ENCODE measurements at regions not wholly inside any gene's neighbourhood (a gene's known extent, or its start where the extent isn't known, plus 50 kb on each side); places are given as distances from the start of the nearest gene placed in this dataset.

DNA sequence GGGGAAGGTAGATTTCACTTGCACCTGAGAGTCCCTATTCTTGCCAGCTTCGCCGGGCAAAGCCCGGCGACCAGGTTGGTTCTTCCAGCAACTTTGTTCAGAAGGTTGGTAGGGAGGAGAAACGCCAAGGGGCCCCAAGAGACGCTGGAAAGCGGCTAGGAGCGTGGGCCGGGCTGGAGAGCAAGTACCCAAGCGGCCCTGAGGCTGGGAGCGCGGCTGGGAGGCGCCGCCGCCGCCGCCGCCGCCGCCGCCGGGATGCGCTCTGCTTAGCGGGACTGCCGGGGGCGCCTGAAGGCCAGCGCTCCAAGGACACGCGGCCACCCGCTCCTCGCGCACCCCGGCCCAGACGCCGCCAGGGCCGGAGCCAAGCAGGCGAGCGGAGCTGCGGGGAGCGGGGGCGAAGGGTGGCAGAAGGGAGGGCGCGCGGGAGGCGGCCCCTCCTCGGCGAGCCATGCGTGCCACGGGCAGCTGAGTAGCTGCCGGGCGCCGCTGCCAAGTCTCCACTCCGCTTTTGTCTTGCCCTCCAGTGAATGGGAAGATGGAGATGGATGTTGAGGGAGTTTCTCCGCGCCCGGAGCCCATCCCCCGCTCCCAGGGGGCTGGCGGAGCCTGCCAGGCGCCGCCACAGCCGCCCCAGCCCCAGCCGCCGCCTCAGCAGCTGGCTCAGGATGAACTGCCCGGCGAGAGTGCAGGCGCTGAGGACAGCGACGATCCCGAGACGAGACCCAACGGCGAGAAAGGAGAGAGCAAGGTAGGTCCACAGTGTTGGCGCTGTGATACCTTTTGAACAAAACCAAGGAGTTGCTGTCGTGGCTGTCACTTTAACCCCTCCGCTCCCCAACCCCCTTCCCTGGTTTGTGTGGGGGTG, 227.4 kb upstream of the AZI2 start:
- Mint-ChIP-seq H3K4me3 (no peak overlapping the region), H3K4me1 (peaks cover 2 to 6% (median 3%) of the 10 kb centered on the region in 3 donors), H3K9me3 (peaks cover 0 to 3% (median 0%) of the 10 kb centered on the region in 3 donors), H3K27me3 (peaks cover 35% of the 10 kb centered on the region), H3K36me3 (no peaks in the 10 kb centered on the region), H3K27ac (no peak overlapping the region)

DNA sequence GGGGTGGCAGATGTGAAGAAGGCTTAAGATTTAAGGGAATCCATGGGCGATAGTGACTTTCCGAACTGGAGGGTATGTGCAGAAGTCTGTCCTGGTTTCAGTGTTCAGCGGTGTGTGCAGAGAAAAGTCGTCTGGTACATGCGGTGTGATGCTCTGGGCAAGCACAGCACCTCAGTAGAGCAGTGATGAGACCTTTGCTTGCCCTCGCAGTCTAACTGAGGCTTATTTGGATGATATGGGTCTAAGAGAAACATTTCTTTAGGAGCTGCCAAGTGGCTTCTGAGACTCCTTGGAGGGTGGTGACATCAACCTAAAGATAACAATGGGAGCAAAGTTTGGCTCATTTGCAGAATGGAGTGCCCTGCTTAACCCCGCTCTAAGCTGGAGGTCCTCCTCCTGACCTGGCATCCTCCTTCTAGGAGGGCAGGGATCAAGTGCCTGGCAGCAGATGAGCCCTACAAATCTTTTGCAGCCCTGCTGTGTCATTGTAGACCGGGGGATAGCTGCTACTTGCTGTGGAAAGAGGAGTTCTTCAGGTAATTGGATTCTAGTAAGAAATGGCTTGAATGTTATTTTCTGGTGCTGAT, 228.1 kb upstream of the AZI2 start:
- no peaks in the 10 kb centered on the region for H3K36me3 Mint-ChIP-seq
- peaks cover 0 to 3% (median under 1%) of the 10 kb centered on the region in 3 donors for H3K9me3 Mint-ChIP-seq
- H3K4me3 Mint-ChIP-seq: peak overlapping the region in 1 of 4 donors; percentile 20
- H3K27me3 Mint-ChIP-seq: peaks cover 35% of the 10 kb centered on the region
- H3K27ac Mint-ChIP-seq: no peak overlapping the region
- H3K4me1 Mint-ChIP-seq: peaks cover 2 to 6% (median 3%) of the 10 kb centered on the region in 3 donors

GRCh38 chr3:28577941-28578500, 229.4 kb upstream of the AZI2 start:
- Mint-ChIP-seq H3K9me3 (peaks cover 0 to 3% (median 3%) of the 10 kb centered on the region in 3 donors), H3K36me3 (no peaks in the 10 kb centered on the region), H3K4me1 (peaks cover 2 to 6% (median 3%) of the 10 kb centered on the region in 3 donors), H3K4me3 (no peak overlapping the region), H3K27me3 (peaks cover 35% of the 10 kb centered on the region), H3K27ac (no peak overlapping the region)

DNA sequence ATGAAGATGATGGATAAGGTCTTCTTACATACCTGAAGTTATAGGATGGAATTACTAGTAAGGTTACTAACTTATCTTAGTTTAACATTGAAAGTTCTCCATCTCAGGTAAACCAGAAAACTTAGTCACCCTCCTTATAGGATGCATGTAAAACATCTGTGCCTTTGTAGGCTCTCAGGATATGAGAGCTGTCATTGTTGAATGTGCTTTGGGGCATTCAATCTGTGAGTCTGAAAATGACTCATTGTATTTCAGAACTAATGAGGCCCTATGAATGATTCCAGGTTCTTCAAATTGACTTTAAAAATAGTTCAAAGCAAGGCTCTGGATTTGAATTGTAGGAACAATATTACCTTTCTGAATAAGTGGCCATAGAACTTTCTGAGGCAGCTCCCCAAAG, 237.7 kb upstream of the AZI2 start:
- no peak overlapping the region for H3K4me3 Mint-ChIP-seq

DNA sequence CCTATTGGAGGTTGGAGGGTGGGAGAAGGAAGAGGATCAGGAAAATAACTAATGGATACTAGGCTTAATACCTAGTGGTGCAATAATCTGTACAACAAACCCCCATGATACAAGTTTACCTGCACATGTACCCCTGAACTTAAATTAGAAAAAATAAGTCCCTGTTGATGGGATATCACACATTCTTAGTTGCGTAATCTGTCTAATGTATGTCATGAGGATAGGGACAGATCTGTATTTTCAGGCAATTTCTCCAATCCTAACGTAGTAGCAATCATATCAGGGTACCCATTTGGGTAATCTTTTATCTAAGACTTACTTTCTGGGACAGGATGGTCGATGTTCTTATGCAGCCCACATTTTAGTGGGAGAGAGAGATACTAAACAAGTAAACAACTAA, 239.1 kb upstream of the AZI2 start:
- Mint-ChIP-seq H3K9me3 (peaks cover 0 to 2% (median 0%) of the 10 kb centered on the region in 3 donors), H3K4me3 (no peak overlapping the region), H3K4me1 (no peaks in the 10 kb centered on the region), H3K27ac (no peak overlapping the region), H3K36me3 (no peaks in the 10 kb centered on the region), H3K27me3 (no peaks in the 10 kb centered on the region)

More for the DNA sequence above, 237.7 kb upstream of the AZI2 start:
- H3K4me1 Mint-ChIP-seq: no peaks in the 10 kb centered on the region
- no peaks in the 10 kb centered on the region for H3K36me3 Mint-ChIP-seq
- H3K27ac Mint-ChIP-seq: no peak overlapping the region
- peaks cover 0 to 6% (median 0%) of the 10 kb centered on the region in 3 donors for H3K9me3 Mint-ChIP-seq
- no peaks in the 10 kb centered on the region for H3K27me3 Mint-ChIP-seq

- no peaks in the 10 kb centered on the region for H3K27me3 Mint-ChIP-seq
- H3K9me3 Mint-ChIP-seq: peaks cover 0 to 2% (median 0%) of the 10 kb centered on the region in 3 donors
- no peak overlapping the region for H3K27ac Mint-ChIP-seq
- H3K4me1 Mint-ChIP-seq: no peaks in the 10 kb centered on the region
- H3K36me3 Mint-ChIP-seq: no peaks in the 10 kb centered on the region
- no peak overlapping the region for H3K4me3 Mint-ChIP-seq
Measured at GRCh38 chr3:28590216-28590615, 241.6 kb upstream of the AZI2 start.

GRCh38 chr3:28590860-28591259, 242.2 kb upstream of the AZI2 start:
- Mint-ChIP-seq H3K4me1 (no peaks in the 10 kb centered on the region), H3K36me3 (no peaks in the 10 kb centered on the region), H3K4me3 (no peak overlapping the region), H3K27me3 (no peaks in the 10 kb centered on the region), H3K9me3 (peaks cover 0 to 2% (median 0%) of the 10 kb centered on the region in 3 donors), H3K27ac (no peak overlapping the region)

DNA sequence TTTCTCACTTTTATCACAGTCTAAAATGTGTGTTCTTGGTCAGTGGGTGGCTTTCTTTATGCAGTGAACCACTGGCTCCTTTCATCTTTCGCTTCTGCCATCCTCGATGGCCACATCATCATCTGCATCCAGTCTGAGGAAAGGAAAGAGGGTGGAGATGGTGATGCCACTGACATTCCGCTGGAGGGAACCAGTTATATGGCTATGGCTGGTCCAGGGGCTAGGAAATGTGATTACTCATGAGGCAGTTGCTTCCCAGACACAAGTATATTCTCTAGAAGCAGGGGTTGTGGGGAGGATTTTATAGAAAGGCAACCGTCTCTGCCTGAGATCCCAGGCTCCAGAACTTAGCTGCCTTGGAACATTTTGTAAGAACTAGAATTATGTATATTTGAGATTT, 246.7 kb upstream of the AZI2 start:
- Mint-ChIP-seq H3K9me3 (peaks cover 0 to 3% (median 2%) of the 10 kb centered on the region in 3 donors), H3K27ac (no peak overlapping the region), H3K4me1 (no peaks in the 10 kb centered on the region), H3K27me3 (no peaks in the 10 kb centered on the region), H3K36me3 (no peaks in the 10 kb centered on the region), H3K4me3 (no peak overlapping the region)

DNA sequence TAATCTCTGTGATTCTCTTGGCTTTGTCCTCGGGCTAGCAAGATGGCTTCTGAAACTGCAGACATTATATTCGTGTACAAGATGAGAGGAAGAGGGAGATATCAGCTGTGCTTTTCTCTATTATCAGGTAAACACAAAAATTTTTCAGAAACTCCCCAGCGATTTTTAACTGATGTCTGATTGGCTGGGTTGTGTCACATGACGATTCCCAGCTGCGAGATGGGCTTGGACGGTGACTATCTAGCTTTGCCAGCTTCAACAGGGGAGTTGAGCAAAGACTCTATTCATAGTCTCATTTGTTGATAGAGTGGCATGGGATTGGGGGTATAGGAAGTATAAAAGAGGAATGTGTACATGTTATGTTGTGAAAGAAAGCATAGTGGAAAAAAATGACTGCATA, 248.8 kb upstream of the AZI2 start:
- no peaks in the 10 kb centered on the region for H3K27me3 Mint-ChIP-seq
- H3K4me1 Mint-ChIP-seq: peaks cover 0 to 1% (median 0%) of the 10 kb centered on the region in 3 donors
- peaks cover 0 to 7% (median 3%) of the 10 kb centered on the region in 3 donors for H3K9me3 Mint-ChIP-seq
- no peak overlapping the region for H3K4me3 Mint-ChIP-seq
- H3K36me3 Mint-ChIP-seq: no peaks in the 10 kb centered on the region
- no peak overlapping the region for H3K27ac Mint-ChIP-seq

GRCh38 chr3:28598165-28598564, 249.5 kb upstream of the AZI2 start:
- Mint-ChIP-seq H3K9me3 (peaks cover 0 to 7% (median 3%) of the 10 kb centered on the region in 3 donors), H3K27ac (no peak overlapping the region), H3K27me3 (no peaks in the 10 kb centered on the region), H3K4me1 (peaks cover 0 to 1% (median 0%) of the 10 kb centered on the region in 3 donors), H3K36me3 (no peaks in the 10 kb centered on the region), H3K4me3 (no peak overlapping the region)

DNA sequence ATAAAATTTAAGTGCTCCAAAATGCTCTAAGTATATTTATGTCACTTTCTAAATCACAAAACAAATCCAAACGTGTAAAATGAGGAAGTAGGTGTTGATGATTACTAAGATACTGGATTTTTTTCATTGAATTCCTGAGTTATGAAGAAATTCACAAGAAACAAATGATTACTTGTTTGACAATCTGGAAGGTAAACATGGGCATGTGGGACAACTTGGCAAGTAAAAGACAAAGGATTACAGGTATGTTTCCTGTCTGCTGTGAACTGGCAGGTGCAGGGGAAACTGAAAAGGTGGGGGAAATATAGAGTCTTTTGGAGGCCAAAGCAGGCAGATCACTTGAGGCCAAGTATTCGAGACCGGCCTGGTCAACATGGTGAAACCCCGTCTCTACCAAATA, 252.7 kb upstream of the AZI2 start:
- Mint-ChIP-seq H3K27ac (peak overlapping the region in 1 of 3 donors; percentile 44), H3K9me3 (peaks cover 0 to 9% (median 3%) of the 10 kb centered on the region in 3 donors), H3K36me3 (no peaks in the 10 kb centered on the region), H3K4me1 (peaks cover 0 to 1% (median 0%) of the 10 kb centered on the region in 3 donors), H3K27me3 (no peaks in the 10 kb centered on the region), H3K4me3 (no peak overlapping the region)

DNA sequence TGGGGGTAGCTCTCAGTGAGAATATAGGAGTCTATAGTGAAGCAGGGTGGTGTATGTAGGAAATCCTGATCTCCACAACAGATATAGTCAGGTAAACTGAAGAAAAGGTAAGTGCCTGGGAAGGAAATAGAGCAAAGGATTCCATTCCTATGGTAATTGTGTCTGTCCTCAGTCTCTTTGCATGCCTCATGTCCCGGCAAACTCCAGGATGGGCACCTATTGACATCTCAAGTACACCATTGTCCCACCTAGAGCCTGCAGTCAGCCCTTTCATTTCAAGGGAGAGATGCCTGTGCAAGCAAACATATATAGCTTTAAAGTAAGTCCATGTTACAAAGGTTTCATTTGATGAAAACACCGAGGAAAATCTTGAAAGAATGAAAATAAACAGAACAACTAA, 257.7 kb upstream of the AZI2 start:
- no peaks in the 10 kb centered on the region for H3K27me3 Mint-ChIP-seq
- no peaks in the 10 kb centered on the region for H3K36me3 Mint-ChIP-seq
- H3K9me3 Mint-ChIP-seq: peaks cover 0 to 4% (median 0%) of the 10 kb centered on the region in 3 donors
- H3K4me3 Mint-ChIP-seq: no peak overlapping the region
- H3K4me1 Mint-ChIP-seq: peaks cover 0 to 1% (median 0%) of the 10 kb centered on the region in 3 donors
- no peak overlapping the region for H3K27ac Mint-ChIP-seq

DNA sequence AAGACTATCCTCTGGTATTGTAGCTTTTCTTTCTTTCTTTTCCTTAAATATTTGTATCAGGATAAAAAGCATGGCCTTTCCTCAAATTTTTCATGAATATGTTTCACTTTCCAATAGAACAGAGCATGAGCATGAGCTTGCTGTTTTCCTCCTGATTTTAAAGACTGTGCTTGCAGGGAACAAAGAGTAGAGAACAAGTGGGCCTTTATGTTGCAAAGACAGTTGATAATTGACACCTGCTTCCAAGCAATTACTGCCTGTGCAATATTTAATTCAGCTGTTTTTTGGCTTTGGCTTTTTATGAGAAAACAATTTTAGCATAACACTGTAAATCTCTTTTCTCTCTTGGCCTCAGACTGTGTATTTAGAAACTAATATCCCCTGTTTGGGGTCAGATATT, 263.6 kb upstream of the AZI2 start:
- Mint-ChIP-seq H3K27ac (no peak overlapping the region), H3K4me3 (no peak overlapping the region), H3K27me3 (no peaks in the 10 kb centered on the region), H3K9me3 (no peaks in the 10 kb centered on the region), H3K4me1 (no peaks in the 10 kb centered on the region), H3K36me3 (no peaks in the 10 kb centered on the region)

GRCh38 chr3:28613511-28614106, 265.0 kb upstream of the AZI2 start:
- H3K9me3 Mint-ChIP-seq: peaks cover 0 to 2% (median 0%) of the 10 kb centered on the region in 3 donors
- H3K36me3 Mint-ChIP-seq: no peaks in the 10 kb centered on the region
- H3K4me3 Mint-ChIP-seq: no peak overlapping the region
- no peaks in the 10 kb centered on the region for H3K4me1 Mint-ChIP-seq
- H3K27me3 Mint-ChIP-seq: no peaks in the 10 kb centered on the region
- H3K27ac Mint-ChIP-seq: no peak overlapping the region

DNA sequence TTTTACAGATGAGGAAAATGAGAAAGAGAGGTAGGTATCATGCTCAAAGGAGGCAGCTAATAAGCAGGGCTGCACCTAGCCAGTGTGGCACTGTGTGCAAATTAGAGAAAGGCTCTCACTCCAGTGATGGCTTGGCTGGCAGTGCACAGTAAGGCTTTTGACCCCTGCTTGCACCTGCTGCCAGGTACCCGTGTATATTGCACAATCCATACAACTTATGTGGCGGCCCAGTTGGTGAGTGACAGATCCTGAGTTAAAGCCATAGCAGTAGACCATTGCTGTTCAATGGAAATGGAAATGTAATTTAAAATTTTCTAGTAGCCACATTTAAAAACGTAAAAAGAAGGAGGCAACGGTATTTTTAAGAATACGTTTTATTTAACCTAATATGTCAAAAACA, 266.4 kb upstream of the AZI2 start:
- no peak overlapping the region for H3K4me3 Mint-ChIP-seq
- no peaks in the 10 kb centered on the region for H3K4me1 Mint-ChIP-seq
- H3K27ac Mint-ChIP-seq: no peak overlapping the region
- H3K27me3 Mint-ChIP-seq: no peaks in the 10 kb centered on the region
- H3K9me3 Mint-ChIP-seq: peaks cover 0 to 3% (median 0%) of the 10 kb centered on the region in 3 donors
- H3K36me3 Mint-ChIP-seq: no peaks in the 10 kb centered on the region

Data from IgD-negative memory B cell (primary cell).